Nephron progenitor cell (in vitro differentiated cells): ENCODE measurements at regions not wholly inside any gene's neighbourhood (a gene's known extent, or its start where the extent isn't known, plus 50 kb on each side); places are given as distances from the start of the nearest gene placed in this dataset.

Source experiments
- DNase-seq: peaks from one replicate; pipeline ENCODE4 v3.0.0; 2021
- H3K27ac Mint-ChIP-seq: 2 replicates; pipeline ENCODE4 v1.8.0; 2021; ENCODE audit warnings: mild to moderate bottlenecking, moderate library complexity, mixed read lengths
- H3K27me3 Mint-ChIP-seq: 2 replicates; pipeline ENCODE4 v1.8.0; 2021; ENCODE audit warnings: mild to moderate bottlenecking, low read depth, mixed read lengths; ENCODE audit not compliant: poor library complexity
- H3K36me3 Mint-ChIP-seq: 2 replicates; pipeline ENCODE4 v1.8.0; 2021; ENCODE audit warnings: low read depth, mixed read lengths
- H3K4me1 Mint-ChIP-seq: 2 replicates; pipeline ENCODE4 v1.8.0; 2021; ENCODE audit warnings: mixed read lengths
- H3K4me3 Mint-ChIP-seq: 2 replicates; pipeline ENCODE4 v1.8.0; 2021; ENCODE audit warnings: mild to moderate bottlenecking, moderate library complexity, mixed read lengths
- H3K9me3 Mint-ChIP-seq: 2 replicates; pipeline ENCODE4 v1.8.0; 2021; ENCODE audit warnings: mild to moderate bottlenecking, moderate library complexity, mixed read lengths
- CTCF ChIP-seq: fragments of 200-600 bp; sonication (generic); IDR thresholded peaks from 2 replicates; pipeline ENCODE4 v1.5.0; 2021; ENCODE audit warnings: antibody characterized with exemption

GRCh38 chr12:78431931-78432330 lies 432.6 kb upstream of the SYT1 start:
- H3K4me3 Mint-ChIP-seq, result no peak overlapping the region
- H3K27me3 Mint-ChIP-seq, result no peaks in the 10 kb centered on the region
- peaks cover 29% of the 10 kb centered on the region for H3K9me3 Mint-ChIP-seq
- no peak for TF ChIP-seq CTCF
- peaks cover 2% of the 10 kb centered on the region for H3K4me1 Mint-ChIP-seq
- H3K27ac Mint-ChIP-seq, result no peak overlapping the region
- no peak for DNase-seq
- H3K36me3 Mint-ChIP-seq, result no peaks in the 10 kb centered on the region

GRCh38 chr12:78439666-78440065 lies 424.9 kb upstream of the SYT1 start:
- Mint-ChIP-seq H3K27me3 (peaks cover 3% of the 10 kb centered on the region), H3K9me3 (peaks cover 23% of the 10 kb centered on the region), H3K4me1 (no peaks in the 10 kb centered on the region), H3K36me3 (no peaks in the 10 kb centered on the region), H3K4me3 (no peak overlapping the region), H3K27ac (no peak overlapping the region)
- no peak for TF ChIP-seq CTCF
- no peak for DNase-seq

- DNase-seq, result no peak
- no peaks in the 10 kb centered on the region for H3K4me1 Mint-ChIP-seq
- H3K27me3 Mint-ChIP-seq, result peaks cover 3% of the 10 kb centered on the region
- no peak overlapping the region for H3K27ac Mint-ChIP-seq
- TF ChIP-seq CTCF, result no peak
- peaks cover 9% of the 10 kb centered on the region for H3K9me3 Mint-ChIP-seq
- no peak overlapping the region for H3K4me3 Mint-ChIP-seq
- H3K36me3 Mint-ChIP-seq, result no peaks in the 10 kb centered on the region
These were observed 422.7 kb upstream of the SYT1 start for GRCh38 chr12:78441737-78442453.

GRCh38 chr12:78442454-78442801 lies 422.1 kb upstream of the SYT1 start:
- no peak for TF ChIP-seq CTCF
- Mint-ChIP-seq H3K9me3 (peaks cover 9% of the 10 kb centered on the region), H3K4me3 (no peak overlapping the region), H3K27ac (no peak overlapping the region), H3K36me3 (no peaks in the 10 kb centered on the region), H3K27me3 (peaks cover 3% of the 10 kb centered on the region), H3K4me1 (no peaks in the 10 kb centered on the region)
- no peak for DNase-seq

GRCh38 chr12:78446555-78446954 lies 418.0 kb upstream of the SYT1 start:
- no peaks in the 10 kb centered on the region for H3K4me1 Mint-ChIP-seq
- H3K36me3 Mint-ChIP-seq, result no peaks in the 10 kb centered on the region
- H3K27me3 Mint-ChIP-seq, result no peaks in the 10 kb centered on the region
- TF ChIP-seq CTCF, result no peak
- no peak overlapping the region for H3K27ac Mint-ChIP-seq
- H3K9me3 Mint-ChIP-seq, result no peaks in the 10 kb centered on the region
- H3K4me3 Mint-ChIP-seq, result no peak overlapping the region
- DNase-seq, result no peak

DNA sequence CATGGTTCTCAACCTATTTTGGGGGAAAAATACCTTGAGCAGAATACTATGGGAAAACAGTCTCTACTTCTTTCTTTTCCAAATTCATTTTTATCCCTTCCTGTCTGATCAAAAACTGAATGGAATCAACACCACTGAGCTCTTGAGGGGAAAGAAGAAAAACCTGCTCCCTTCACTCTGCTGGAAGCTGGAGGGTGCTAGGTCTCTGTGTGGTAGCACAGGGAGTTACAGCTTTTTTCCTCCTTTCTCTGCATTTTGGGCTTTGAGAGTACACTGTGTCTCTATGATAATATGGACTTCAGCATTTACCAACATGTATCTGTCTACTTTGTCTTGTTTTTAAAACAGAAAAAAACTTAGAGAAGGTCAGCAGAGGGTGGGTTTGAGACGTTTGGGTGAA lies 417.2 kb upstream of the SYT1 start:
- Mint-ChIP-seq H3K9me3 (no peaks in the 10 kb centered on the region), H3K27me3 (no peaks in the 10 kb centered on the region), H3K4me3 (no peak overlapping the region), H3K36me3 (no peaks in the 10 kb centered on the region), H3K27ac (no peak overlapping the region), H3K4me1 (no peaks in the 10 kb centered on the region)
- no peak for TF ChIP-seq CTCF
- no peak for DNase-seq
